DND-41 (cell line): ENCODE measurements at regions not wholly inside any gene's neighbourhood (a gene's known extent, or its start where the extent isn't known, plus 50 kb on each side); places are given as distances from the start of the nearest gene placed in this dataset.

Source experiments
- EZH2 ChIP-seq: IDR thresholded peaks from 3 replicates; pipeline ENCODE4 v1.6.1; 2012; ENCODE audit warnings: borderline replicate concordance, low read depth, mild to moderate bottlenecking, moderate library complexity, low read length, inconsistent platforms; ENCODE audit not compliant: severe bottlenecking
- TF ChIP-seq, protein P1 (sequence below): IDR thresholded peaks from 2 replicates; pipeline ENCODE4 v1.5.1; 2012; ENCODE audit warnings: borderline replicate concordance, low read length, moderate library complexity, mild to moderate bottlenecking; ENCODE audit not compliant: poor library complexity, severe bottlenecking; ENCODE audit errors: extremely low read depth

- TF ChIP-seq, protein P1, sequence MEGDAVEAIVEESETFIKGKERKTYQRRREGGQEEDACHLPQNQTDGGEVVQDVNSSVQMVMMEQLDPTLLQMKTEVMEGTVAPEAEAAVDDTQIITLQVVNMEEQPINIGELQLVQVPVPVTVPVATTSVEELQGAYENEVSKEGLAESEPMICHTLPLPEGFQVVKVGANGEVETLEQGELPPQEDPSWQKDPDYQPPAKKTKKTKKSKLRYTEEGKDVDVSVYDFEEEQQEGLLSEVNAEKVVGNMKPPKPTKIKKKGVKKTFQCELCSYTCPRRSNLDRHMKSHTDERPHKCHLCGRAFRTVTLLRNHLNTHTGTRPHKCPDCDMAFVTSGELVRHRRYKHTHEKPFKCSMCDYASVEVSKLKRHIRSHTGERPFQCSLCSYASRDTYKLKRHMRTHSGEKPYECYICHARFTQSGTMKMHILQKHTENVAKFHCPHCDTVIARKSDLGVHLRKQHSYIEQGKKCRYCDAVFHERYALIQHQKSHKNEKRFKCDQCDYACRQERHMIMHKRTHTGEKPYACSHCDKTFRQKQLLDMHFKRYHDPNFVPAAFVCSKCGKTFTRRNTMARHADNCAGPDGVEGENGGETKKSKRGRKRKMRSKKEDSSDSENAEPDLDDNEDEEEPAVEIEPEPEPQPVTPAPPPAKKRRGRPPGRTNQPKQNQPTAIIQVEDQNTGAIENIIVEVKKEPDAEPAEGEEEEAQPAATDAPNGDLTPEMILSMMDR = no peak
- TF ChIP-seq EZH2 = no peak
Measured at GRCh38 chr20:39145921-39146320, 183.8 kb downstream of the DHX35 start.
